PFSK-1 (cell line): ENCODE measurements at regions not wholly inside any gene's neighbourhood (a gene's known extent, or its start where the extent isn't known, plus 50 kb on each side); places are given as distances from the start of the nearest gene placed in this dataset.

Experiments
- POLR2AphosphoS5 ChIP-seq: IDR thresholded peaks from 2 replicates; pipeline ENCODE4 v1.6.1; 2012; ENCODE audit warnings: low read depth, mild to moderate bottlenecking, control low read depth, low read length, moderate library complexity
- SIN3A ChIP-seq: IDR thresholded peaks from 2 replicates; pipeline ENCODE4 v1.6.1; 2012; ENCODE audit warnings: mild to moderate bottlenecking, low read length, moderate library complexity, borderline replicate concordance; ENCODE audit not compliant: insufficient read depth

DNA sequence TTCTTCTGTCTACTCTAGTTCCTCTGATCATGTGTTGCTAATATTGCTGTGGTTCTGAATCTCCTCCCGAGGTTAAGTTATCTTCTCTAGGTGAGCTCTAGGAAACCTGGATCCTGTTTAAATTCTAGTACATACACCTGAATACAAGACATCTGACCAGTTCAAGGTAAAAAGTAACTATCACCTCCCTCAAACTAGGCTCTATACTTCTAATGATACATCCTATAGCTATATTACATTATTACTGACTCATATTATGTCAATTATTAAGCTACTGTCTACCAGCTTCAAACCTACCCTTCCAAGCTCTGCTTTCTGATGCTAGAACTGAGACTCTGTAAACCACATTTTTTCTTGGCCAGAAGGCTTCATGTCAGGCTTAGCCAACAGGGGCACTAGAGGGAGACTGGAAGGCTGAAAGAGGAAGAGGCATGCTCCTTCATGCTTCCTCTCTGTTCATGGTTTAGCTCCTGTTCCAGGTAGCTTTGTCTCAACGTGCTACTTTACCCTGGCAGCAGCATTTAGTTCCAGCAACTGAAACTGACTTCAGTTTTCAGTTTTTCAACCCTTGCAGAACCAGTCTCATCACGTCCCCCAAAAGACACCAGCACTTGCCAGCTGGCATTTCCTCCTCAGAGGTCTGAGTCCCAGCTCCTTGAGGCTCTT, 148.4 kb upstream of the TOP1 start:
- TF ChIP-seq POLR2AphosphoS5 (no peak), SIN3A (no peak)
